Adrenal gland (tissue), 9 donors: ENCODE measurements at regions not wholly inside any gene's neighbourhood (a gene's known extent, or its start where the extent isn't known, plus 50 kb on each side); places are given as distances from the start of the nearest gene placed in this dataset.

Source experiments
- DNase-seq, 7 donors: peaks; one replicate each; pipeline ENCODE4 v3.0.0-alpha.2; 2019 to 2020
- H3K27ac ChIP-seq, 5 donors: fragments of 200-600 bp; sonication (generic) in 4 of 5; 1 replicate in 3 of 5; 2 replicates in 2 of 5; pipeline versions ENCODE4 v1.5.1 to v1.8.0; 2016 to 2020; ENCODE audit warnings: mild to moderate bottlenecking in 1 of 5
- H3K27me3 ChIP-seq: fragments of 200-600 bp; 2 replicates; pipeline ENCODE4 v1.8.0; 2021
- H3K36me3 ChIP-seq, 2 donors: fragments of 200-600 bp; replicated peaks in 1 of 2; 1 replicate in 1 of 2; 2 replicates in 1 of 2; pipeline versions ENCODE4 v1.5.1 to v1.8.0; 2018 to 2022
- H3K4me1 ChIP-seq, 2 donors: fragments of 200-600 bp; replicated peaks in 1 of 2; 1 replicate in 1 of 2; 2 replicates in 1 of 2; pipeline versions ENCODE4 v1.5.1 to v1.8.0; 2018 to 2021
- H3K4me3 ChIP-seq, 4 donors: fragments of 200-600 bp; sonication (generic) in 3 of 4; one replicate each; pipeline ENCODE4 v1.5.1; 2016 to 2018
- H3K9me3 ChIP-seq, 3 donors: fragments of 200-600 bp; sonication (generic) in 1 of 3; replicated peaks in 1 of 3; 1 replicate in 2 of 3; 2 replicates in 1 of 3; pipeline versions ENCODE4 v1.5.1 to v1.8.0; 2016 to 2021
- CTCF ChIP-seq, 6 experiments: fragments of 450-650 bp in 4 of 6; fragments of 200-600 bp in 2 of 6; sonication (generic) in 1 of 6; IDR thresholded peaks; 1 replicate in 5 of 6; 2 replicates in 1 of 6; pipeline versions ENCODE4 v1.5.1 to v1.8.0; 2016 to 2021; ENCODE audit warnings: antibody characterized with exemption in 6 of 6, mild to moderate bottlenecking in 2 of 6, moderate library complexity in 1 of 6
- POLR2A ChIP-seq, 2 donors: fragments of 450-650 bp; IDR thresholded peaks; one replicate each; pipeline ENCODE4 v1.6.1; 2017; ENCODE audit warnings: antibody characterized with exemption in 2 of 2, mild to moderate bottlenecking in 2 of 2, moderate library complexity in 1 of 2
- WGBS, 4 donors: extraction: QIAGEN DNeasy Blood & Tissue Kit in 2 of 4; methylation state at CpG; one replicate each; pipeline versions ENCODE4 v1.1.5 to v1.1.7; 2013 to 2017; 5-methylcytosine and 5-hydroxymethylcytosine counted together
- intact Hi-C, 2 donors: fragments of 100-400 bp; cut with DNase I; formaldehyde crosslinking; loops; one replicate each; pipeline versions ENCODE4 v1.14.1 to v1.15.0; 2022 to 2023
- donor health status: healthy with polysubstance abuse.
- donor health status: Bipolar disorder and iron deficiency.
- donor health status: DM: yes; HTN: yes; CAD: no.
- donor health status: DM: no; HTN: no; CAD: no.
- donor health status: DM: no; HTN: no; CAD: no.

DNA sequence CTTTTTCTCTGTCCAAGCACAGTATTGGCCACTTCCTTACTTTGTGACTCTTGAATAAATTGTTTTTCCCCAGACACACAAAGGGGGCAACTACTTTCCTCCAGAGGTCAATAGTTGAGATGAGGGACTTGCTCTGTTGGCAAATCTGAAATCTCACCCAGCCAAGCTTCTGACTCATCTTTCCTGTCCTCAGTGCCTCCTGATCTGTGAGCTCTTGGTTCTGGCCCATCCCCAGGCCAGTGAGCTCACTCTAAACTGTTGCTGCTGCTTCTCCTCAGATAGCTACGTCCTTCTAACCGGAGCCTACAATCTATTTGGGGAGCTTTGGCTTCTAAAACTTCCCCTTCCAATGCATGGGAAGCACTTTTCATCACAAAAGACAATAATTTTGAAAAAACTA lies 50.0 kb upstream of the NMD3 start:
- TF ChIP-seq CTCF (IDR thresholded peaks at IDR 0.05) (no peak), POLR2A (IDR thresholded peaks at IDR 0.05) (peak in 1 of 2 donors; percentile 13)
- Histone ChIP-seq H3K9me3 (no peaks in the 10 kb centered on the region), H3K27me3 (no peaks in the 10 kb centered on the region), H3K4me1 (peaks cover 0 to 4% of the 10 kb centered on the region in 2 donors), H3K36me3 (no peaks in the 10 kb centered on the region), H3K27ac (peak overlapping the region in 1 of 5 donors; percentile 13), H3K4me3 (no peak overlapping the region)
- WGBS, 4 donors: 3 to 26% (median 10%) methylated on average over 2 of the region's 2 CpGs
- DNase-seq: peak; percentile 65 to 83 (median 79)
- intact Hi-C loops: no loop called here
